SW480 (cell line): ENCODE measurements at regions not wholly inside any gene's neighbourhood (a gene's known extent, or its start where the extent isn't known, plus 50 kb on each side); places are given as distances from the start of the nearest gene placed in this dataset.
A peak's percentile ranks its signal among the peaks of the same experiment; 100 is the strongest.

Source experiments
- DNase-seq: peaks from one replicate; pipeline ENCODE4 v3.0.0-alpha.2; 2016; ENCODE audit warnings: low spot score

DNA sequence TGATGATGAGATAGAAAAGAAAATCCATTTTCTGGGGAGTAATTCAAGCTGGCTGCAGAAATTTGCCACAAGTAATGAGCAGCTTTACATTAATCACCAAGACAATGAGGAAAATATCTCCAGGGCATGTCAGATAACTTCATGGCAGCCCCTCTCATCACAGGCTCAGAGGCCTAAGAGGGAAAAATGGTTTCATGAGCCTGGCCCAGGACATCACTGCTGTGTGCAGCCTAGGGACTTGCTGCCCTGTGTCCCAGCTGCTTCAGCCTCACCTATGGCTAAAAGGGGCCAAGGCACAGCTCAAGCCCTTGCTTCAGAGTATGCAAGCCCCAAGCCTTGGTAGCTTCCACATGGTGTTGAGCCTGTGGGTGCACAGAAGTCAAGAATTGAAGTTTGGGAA is 161.7 kb downstream of the OPA1 start:
- DNase-seq = no peak

DNA sequence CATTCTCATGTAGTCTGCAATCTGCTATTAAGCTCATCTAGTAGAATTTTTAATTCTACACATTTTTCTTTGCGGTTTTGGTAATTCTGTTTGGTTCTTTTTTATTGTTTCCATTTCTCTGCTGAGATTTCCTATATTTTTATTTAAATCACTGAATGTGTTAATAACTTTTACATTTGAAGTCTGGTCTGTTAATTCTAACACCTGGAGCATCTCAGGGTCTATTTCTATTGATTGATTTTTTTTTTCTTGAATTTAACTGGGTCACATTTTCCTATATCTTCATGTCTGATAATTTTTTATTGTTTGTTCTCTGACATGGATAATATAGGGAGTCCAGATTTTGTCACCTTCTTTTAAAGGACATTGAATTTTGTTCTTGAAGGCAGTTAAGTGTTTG is 163.5 kb downstream of the OPA1 start:
- no peak for DNase-seq

DNA sequence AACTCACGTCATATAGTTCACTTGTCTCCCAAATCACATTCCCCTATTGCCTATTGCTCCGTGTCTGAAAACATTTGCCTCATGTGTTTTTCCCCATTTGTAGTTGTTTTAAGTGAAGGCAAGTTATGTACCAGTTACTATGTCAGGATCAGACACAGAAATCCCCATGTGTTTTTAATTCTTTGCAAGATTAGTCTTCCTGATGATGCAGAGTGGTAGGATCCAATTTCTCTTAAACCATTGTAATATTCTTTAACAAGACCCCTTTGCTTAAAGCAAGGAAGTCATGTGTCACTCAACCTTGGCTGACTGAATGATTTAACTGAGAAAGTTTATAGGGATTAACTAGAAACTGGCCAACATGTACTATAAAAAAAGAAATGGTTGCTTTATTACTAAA is 164.4 kb downstream of the OPA1 start:
- DNase-seq = no peak

- no peak for DNase-seq
Observed at GRCh38 chr3:193761969-193762368, 169.0 kb downstream of the OPA1 start.

- no peak for DNase-seq
Observed at GRCh38 chr3:193762657-193763056, 169.6 kb downstream of the OPA1 start.

- DNase-seq = no peak
Observed at GRCh38 chr3:193764959-193765358, 172.0 kb downstream of the OPA1 start.

GRCh38 chr3:193767353-193768069 is 174.5 kb downstream of the OPA1 start:
- DNase-seq = no peak

GRCh38 chr3:193768070-193768394 is 175.0 kb downstream of the OPA1 start:
- no peak for DNase-seq

DNA sequence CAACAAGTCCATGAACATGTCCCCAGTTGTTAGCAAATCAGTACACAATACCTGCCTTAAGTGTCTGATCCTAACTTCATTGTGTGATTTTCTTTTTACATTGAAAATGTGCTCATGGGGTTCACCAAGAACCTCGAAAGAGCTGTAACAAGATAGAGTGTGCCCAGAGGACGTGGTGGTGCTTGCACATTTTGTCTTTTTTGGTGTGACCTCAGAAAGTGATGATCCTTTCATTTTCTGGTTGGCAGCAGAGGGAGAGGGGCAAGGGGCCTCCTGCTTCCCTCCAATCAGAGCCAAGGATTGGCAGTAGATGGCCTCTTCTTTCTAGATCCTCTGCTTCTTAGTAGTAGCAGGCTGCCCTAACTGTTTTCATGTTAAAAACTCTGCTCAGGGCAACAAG is 176.4 kb downstream of the OPA1 start:
- DNase-seq = no peak

DNA sequence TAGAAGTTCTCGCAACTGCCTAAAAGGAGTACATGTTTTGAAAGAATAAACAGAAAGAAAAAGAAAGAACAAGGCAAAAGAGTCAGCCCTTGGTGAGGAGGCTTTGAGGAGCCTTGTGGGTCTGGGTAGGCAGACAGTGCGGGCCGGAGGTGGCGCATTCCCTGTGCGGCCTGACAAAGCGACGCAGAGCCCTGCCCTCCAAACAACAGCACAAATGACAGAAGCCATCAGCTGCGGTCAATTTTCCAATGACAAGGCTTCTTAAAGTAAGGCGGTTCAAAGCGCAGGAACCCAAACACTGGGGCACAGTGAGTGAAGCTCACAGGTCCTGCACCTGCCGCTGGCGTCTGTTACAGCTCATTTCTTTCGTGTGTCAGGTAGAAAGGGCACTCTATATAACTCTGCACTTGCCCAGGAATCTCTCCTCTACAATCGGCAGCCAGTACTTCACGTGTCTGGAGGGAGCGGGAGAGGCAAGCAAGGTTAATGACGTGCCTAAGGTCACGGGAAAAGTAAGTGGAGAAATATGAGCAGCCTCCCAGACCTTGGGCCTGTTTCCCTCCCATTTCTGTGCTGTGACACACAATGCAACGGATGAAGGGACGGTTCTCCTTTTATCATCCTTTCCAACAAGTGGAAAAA is 178.1 kb downstream of the OPA1 start:
- no peak for DNase-seq

- no peak for DNase-seq
Observed at GRCh38 chr3:193771653-193772421, 178.8 kb downstream of the OPA1 start.

GRCh38 chr3:193772422-193772763 is 179.4 kb downstream of the OPA1 start:
- DNase-seq = peak; percentile 37

GRCh38 chr3:193773266-193774220 is 180.5 kb downstream of the OPA1 start:
- DNase-seq = no peak

GRCh38 chr3:193774272-193774915 is 181.4 kb downstream of the OPA1 start:
- no peak for DNase-seq

DNA sequence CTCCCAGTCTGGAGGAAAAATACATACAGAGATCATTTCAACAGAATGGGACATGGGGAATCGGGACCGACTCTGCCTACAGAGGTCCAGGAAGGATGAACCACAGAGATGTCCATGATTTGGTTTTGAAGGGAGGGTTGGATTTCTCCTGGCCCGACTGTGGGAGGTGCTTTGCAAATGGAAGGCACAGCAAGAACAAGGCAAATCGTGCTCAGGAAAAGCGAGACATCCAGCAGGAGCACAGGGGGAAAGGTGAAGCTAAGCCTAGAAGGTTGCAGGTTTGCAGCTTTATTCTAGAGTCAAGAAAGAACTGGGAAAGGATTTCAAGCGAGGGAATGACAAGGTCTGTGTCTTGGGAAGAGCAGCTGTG is 181.9 kb downstream of the OPA1 start:
- no peak for DNase-seq

DNA sequence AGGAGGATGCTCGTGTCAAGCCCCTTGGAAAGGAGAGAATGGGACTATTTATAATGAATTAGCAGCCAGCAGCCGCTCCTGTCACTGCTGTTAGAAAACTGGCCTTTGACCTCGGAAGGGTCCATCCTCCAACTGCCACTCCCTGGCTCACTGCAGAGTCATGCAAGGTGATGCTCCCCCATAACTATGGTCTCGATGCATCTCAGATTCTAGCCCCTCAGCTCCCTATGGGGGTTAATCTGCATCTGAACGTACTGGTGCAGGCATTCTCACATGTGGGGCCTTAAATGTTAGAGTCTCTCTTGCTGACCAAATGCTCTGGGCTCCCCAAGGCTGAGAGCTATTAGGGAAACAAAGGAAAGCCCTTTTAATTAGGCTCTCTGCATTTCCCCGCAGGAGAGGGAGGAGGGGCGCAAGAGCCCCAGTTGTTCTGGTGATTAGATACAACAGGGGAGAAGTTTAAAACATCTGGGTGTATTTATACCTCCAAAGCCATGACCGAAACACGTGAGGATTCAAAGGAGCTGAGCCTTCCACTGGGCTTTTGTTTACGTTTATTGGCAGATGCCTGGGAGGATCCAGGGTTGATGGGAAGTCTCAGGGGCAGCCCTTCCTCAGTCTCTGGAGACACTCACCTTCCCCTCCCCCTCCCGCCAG is 182.5 kb downstream of the OPA1 start:
- DNase-seq = no peak

- DNase-seq = no peak
Observed at GRCh38 chr3:193776626-193777358, 183.8 kb downstream of the OPA1 start.

DNA sequence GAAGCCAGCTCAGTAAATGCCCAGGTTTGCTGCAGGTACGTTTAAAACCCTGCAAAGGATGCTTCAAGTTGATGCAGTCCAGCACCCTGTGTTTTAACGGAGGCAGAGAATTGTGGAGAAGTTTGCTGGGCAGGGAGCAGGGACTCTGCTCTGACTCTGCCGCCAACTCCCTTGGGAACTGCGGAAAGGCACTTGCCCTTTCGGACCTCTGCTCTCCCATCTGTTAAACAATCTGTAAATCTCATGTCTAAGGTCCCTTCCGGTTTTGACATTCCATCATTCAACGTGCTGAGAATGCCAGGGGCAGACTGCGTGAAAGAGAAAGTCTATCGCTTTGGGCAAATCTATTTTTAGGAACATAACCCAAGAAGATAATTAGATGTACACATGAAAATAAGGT is 184.5 kb downstream of the OPA1 start:
- DNase-seq = no peak

DNA sequence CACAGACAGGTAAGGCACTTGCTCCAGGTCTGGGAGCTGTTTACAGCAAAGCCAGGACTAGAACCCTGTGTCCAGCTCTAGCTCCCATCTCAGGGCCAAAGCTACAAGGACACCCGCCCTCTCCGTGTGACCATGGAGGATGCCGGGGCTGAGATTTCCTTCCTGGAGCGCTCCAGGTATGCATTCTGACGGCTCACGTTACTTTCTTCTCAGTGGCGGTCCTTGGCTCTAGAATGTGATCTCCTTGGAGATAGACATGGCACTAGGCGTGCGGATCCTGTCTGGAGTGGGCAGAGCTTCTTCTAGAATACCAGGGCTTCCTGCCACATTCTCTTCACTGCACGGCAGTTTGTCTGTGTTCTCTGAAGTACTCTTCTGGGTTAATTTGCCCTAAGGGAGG is 185.7 kb downstream of the OPA1 start:
- DNase-seq = no peak

DNA sequence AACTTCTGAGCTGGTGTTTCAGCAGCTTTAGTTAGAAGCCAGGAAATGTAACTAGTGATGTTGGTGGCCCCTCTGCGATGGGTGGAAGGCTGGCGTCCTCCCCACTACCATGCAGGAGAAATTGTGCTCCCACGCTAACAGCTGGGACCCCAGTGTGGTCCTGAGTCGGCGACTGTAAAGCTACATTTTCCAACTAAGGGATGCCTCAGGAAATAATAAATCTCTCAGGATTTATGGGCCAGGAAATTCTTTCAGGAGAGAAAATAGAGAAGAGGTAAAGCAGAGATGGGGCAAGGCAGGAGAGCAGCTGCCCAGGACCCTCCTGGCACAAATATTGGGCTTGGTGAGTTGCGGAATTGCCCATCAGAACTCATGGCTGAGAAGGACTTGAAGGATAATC is 186.9 kb downstream of the OPA1 start:
- no peak for DNase-seq

GRCh38 chr3:193780397-193780796 is 187.4 kb downstream of the OPA1 start:
- no peak for DNase-seq
